ENCODE measurements at regions not wholly inside any gene's neighbourhood (a gene's known extent, or its start where the extent isn't known, plus 50 kb on each side); places are given as distances from the start of the nearest gene placed in this dataset.

DNA sequence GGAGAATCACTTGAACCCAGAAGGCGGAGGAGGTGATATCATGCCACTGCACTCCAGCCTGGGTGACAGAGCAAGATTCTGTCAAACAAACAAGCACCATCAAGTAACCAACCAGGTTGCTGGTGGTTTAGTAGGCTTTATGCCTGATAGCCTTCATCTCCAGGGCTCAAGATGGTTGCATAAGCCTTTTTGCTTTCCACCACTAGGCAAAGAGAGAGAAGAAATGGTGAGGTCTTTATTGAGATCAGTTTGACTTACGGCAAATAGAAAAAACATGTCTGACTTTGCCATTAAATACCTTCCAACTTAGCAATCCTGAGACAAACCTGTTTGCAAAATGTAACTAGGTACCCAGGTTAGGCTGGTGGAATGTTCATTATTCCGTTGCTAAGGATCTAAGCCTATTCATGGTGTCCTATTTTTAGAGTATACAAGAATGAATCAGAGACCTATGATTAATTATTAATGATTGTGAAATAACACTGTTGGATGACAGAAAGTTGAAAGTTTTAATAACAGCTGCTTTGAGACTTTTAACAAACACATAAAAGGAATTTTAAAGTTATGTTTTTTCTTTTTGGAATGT lies 53.5 kb upstream of the SLC38A11 start:
- TF ChIP-seq FOXM1 (IDR thresholded peaks at IDR 0.05; ENCODE audit: borderline replicate concordance, low read depth): no peak
- TF ChIP-seq, protein P1, sequence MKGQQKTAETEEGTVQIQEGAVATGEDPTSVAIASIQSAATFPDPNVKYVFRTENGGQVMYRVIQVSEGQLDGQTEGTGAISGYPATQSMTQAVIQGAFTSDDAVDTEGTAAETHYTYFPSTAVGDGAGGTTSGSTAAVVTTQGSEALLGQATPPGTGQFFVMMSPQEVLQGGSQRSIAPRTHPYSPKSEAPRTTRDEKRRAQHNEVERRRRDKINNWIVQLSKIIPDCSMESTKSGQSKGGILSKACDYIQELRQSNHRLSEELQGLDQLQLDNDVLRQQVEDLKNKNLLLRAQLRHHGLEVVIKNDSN (IDR thresholded peaks at IDR 0.05): no peak
- no peak for TF ChIP-seq TCF12 (IDR thresholded peaks at IDR 0.05; ENCODE audit: low read depth)

Measured in Ishikawa (cell line).